ENCODE measurements at regions not wholly inside any gene's neighbourhood (a gene's known extent, or its start where the extent isn't known, plus 50 kb on each side); places are given as distances from the start of the nearest gene placed in this dataset.
A peak's percentile ranks its signal among the peaks of the same experiment; 100 is the strongest.

- H3K27ac ChIP-seq (ENCODE audit: low read length), result no peak overlapping the region
- H3K4me3 ChIP-seq (ENCODE audit: low read length), result no peak overlapping the region
- H3K4me2 ChIP-seq (ENCODE audit: low read length), result no peak overlapping the region
- no peaks in the 10 kb centered on the region for H3K79me2 ChIP-seq (ENCODE audit: low read length)
- H4K20me1 ChIP-seq (ENCODE audit: low read length), result no peaks in the 10 kb centered on the region
- ATAC-seq (no peak), DNase-seq (no peak)
- BruUV-seq (replicated peaks), result no TSS peak
- no peaks in the 10 kb centered on the region for H3K9me3 ChIP-seq (ENCODE audit: low read length)
- no peaks in the 10 kb centered on the region for H3K4me1 ChIP-seq (ENCODE audit: insufficient read depth, low read length)
- ChIA-PET CTCF (no interaction called here), POLR2A (ENCODE audit: unreplicated experiment) (no interaction called here)
- TF ChIP-seq EZH2phosphoT487 (IDR thresholded peaks at IDR 0.05; ENCODE audit: borderline replicate concordance, low read length) (no peak), EZH2 (IDR thresholded peaks at IDR 0.05; ENCODE audit: low read length, unreplicated experiment) (no peak), CTCF (conservative IDR thresholded peaks at IDR 0.05; ENCODE audit: low read depth, low read length) (0 out of 2 replicates have a peak, but pooled peaks have one; percentile 16)
- intact Hi-C loops (cut with micrococcal nuclease), result no loop called here
- H2AFZ ChIP-seq (ENCODE audit: low read length), result no peak overlapping the region
- H3F3A ChIP-seq (ENCODE audit: low read length, unreplicated experiment), result no peaks in the 10 kb centered on the region
- H3K36me3 ChIP-seq (ENCODE audit: low read depth, low read length), result no peaks in the 10 kb centered on the region
- H3K9ac ChIP-seq (ENCODE audit: low read length), result no peak overlapping the region
- H3K27me3 ChIP-seq (ENCODE audit: low read length), result peaks cover 33% of the 10 kb centered on the region
- H3K9me2 ChIP-seq (replicated peaks; ENCODE audit: low read length), result no peaks in the 10 kb centered on the region
Observed at GRCh38 chr2:33782395-33783230, 183.5 kb upstream of the FAM98A start.

GRCh38 chr2:33777786-33778185, 178.7 kb upstream of the FAM98A start:
- no peak for ATAC-seq
- ChIA-PET CTCF (no interaction called here), POLR2A (ENCODE audit: unreplicated experiment) (no interaction called here)
- Histone ChIP-seq H3K4me2 (ENCODE audit: low read length) (no peak overlapping the region), H3K9ac (ENCODE audit: low read length) (no peak overlapping the region), H3F3A (ENCODE audit: low read length, unreplicated experiment) (no peaks in the 10 kb centered on the region), H2AFZ (ENCODE audit: low read length) (no peak overlapping the region), H3K27me3 (ENCODE audit: low read length) (peaks cover 30% of the 10 kb centered on the region), H3K36me3 (ENCODE audit: low read depth, low read length) (no peaks in the 10 kb centered on the region), H3K4me1 (ENCODE audit: insufficient read depth, low read length) (no peaks in the 10 kb centered on the region), H3K9me2 (replicated peaks; ENCODE audit: low read length) (no peaks in the 10 kb centered on the region), H3K4me3 (ENCODE audit: low read length) (no peak overlapping the region), H3K79me2 (ENCODE audit: low read length) (no peaks in the 10 kb centered on the region), H3K9me3 (ENCODE audit: low read length) (no peaks in the 10 kb centered on the region), H3K27ac (ENCODE audit: low read length) (no peak overlapping the region), H4K20me1 (ENCODE audit: low read length) (no peaks in the 10 kb centered on the region)
- intact Hi-C loops (cut with micrococcal nuclease), result no loop called here
- DNase-seq, result no peak
- no TSS peak for BruUV-seq (replicated peaks)
- no peak for TF ChIP-seq EZH2 (IDR thresholded peaks at IDR 0.05; ENCODE audit: low read length, unreplicated experiment)
- no peak for TF ChIP-seq CTCF (conservative IDR thresholded peaks at IDR 0.05; ENCODE audit: low read depth, low read length)
- no peak for TF ChIP-seq EZH2phosphoT487 (IDR thresholded peaks at IDR 0.05; ENCODE audit: borderline replicate concordance, low read length)

GRCh38 chr2:33775306-33775705, 176.2 kb upstream of the FAM98A start:
- CTCF ChIA-PET, result no interaction called here
- H3K4me1 ChIP-seq (ENCODE audit: insufficient read depth, low read length), result no peaks in the 10 kb centered on the region
- ATAC-seq, result no peak
- H3K79me2 ChIP-seq (ENCODE audit: low read length), result no peaks in the 10 kb centered on the region
- DNase-seq, result no peak
- H3K36me3 ChIP-seq (ENCODE audit: low read depth, low read length), result no peaks in the 10 kb centered on the region
- no TSS peak for BruUV-seq (replicated peaks)
- H3K9ac ChIP-seq (ENCODE audit: low read length), result no peak overlapping the region
- H3K9me2 ChIP-seq (replicated peaks; ENCODE audit: low read length), result no peaks in the 10 kb centered on the region
- no peaks in the 10 kb centered on the region for H3F3A ChIP-seq (ENCODE audit: low read length, unreplicated experiment)
- H3K27ac ChIP-seq (ENCODE audit: low read length), result no peak overlapping the region
- no peaks in the 10 kb centered on the region for H4K20me1 ChIP-seq (ENCODE audit: low read length)
- H3K4me2 ChIP-seq (ENCODE audit: low read length), result no peak overlapping the region
- intact Hi-C loops (cut with micrococcal nuclease), result no loop called here
- no peak overlapping the region for H2AFZ ChIP-seq (ENCODE audit: low read length)
- TF ChIP-seq EZH2phosphoT487 (IDR thresholded peaks at IDR 0.05; ENCODE audit: borderline replicate concordance, low read length), result no peak
- no peak for TF ChIP-seq CTCF (conservative IDR thresholded peaks at IDR 0.05; ENCODE audit: low read depth, low read length)
- no peak for TF ChIP-seq EZH2 (IDR thresholded peaks at IDR 0.05; ENCODE audit: low read length, unreplicated experiment)
- peaks cover 24% of the 10 kb centered on the region for H3K27me3 ChIP-seq (ENCODE audit: low read length)
- H3K4me3 ChIP-seq (ENCODE audit: low read length), result no peak overlapping the region
- H3K9me3 ChIP-seq (ENCODE audit: low read length), result no peaks in the 10 kb centered on the region
- POLR2A ChIA-PET (ENCODE audit: unreplicated experiment), result no interaction called here
